ENCODE measurements at regions not wholly inside any gene's neighbourhood (a gene's known extent, or its start where the extent isn't known, plus 50 kb on each side); places are given as distances from the start of the nearest gene placed in this dataset.
"Not testable (repeated sequence)": the region's sequence is repeated elsewhere in the genome, so short reads cannot be mapped to it uniquely, and the experiment has no call there.

DNA sequence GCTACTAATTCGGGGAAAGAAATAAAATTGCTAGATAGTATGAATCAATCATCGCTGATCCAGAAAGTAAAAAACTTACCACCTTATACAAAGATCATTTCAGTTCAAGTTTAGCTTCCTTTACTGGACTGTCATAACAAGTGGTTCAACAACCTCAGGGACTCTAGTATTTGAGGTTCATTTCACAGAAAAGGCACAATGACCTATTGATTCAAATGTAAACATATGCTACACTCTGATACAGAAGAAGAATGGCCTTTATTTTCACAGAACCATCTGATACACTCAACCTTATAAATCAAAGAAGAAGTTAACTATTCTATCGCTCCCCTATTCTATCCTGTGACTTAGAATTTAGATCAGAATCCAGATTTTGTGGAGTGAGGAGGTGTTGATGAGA, 140.8 kb upstream of the EFCAB3 start:
- H3K36me3 ChIP-seq (ENCODE audit: control insufficient read depth in 1 of 2, insufficient read depth in 2 of 2, low read length in 2 of 2) = not testable (repeated sequence)

GRCh38 chr17:62238551-62239338, 141.6 kb upstream of the EFCAB3 start:
- H3K27me3 ChIP-seq (ENCODE audit: low read depth, low read length) = not testable (repeated sequence)

More for the DNA sequence above, 140.8 kb upstream of the EFCAB3 start:
- not testable (repeated sequence) for H3K4me1 ChIP-seq (ENCODE audit: control insufficient read depth in 1 of 2, insufficient read depth in 2 of 2, low read length in 2 of 2); H3K27me3 ChIP-seq (ENCODE audit: low read depth, low read length); H3K27ac ChIP-seq (ENCODE audit: low read length); H3K9me3 ChIP-seq (ENCODE audit: control insufficient read depth in 1 of 2, low read length in 2 of 2); H3K4me3 ChIP-seq (ENCODE audit: low read depth in 1 of 2, low read length in 2 of 2)

DNA sequence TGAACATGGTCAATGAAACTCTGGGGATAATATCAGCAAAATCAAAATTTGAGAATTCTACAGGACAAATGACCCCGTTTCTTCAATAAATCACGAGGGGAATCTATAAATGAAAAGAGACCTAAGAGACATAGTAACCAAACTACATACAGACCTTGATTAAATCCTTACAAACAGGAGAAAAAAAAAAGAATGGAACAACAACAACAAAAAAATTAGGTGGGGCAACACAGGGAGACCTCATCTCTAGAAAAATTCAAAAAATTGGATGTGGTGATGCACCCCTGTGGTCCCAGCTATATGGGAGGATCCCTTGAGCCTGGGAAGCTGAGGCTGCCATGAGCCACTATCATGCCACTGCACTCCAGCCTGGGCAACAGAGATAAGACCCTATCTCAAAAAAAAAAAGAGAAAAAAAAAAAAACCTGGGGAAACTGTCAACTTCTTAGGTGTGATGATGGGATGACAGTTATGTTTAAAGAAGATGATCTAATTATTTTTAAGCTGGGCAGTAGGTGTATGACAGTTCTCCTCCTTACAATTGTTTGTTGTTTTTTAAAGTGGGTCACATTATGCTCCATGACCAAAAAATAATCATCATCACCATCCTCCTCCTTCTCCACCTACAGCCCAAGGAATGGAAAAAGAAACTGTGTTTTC, 146.4 kb upstream of the EFCAB3 start:
- H3K9me3 ChIP-seq (ENCODE audit: control insufficient read depth in 1 of 2, low read length in 2 of 2); H3K27me3 ChIP-seq (ENCODE audit: low read depth, low read length); H3K4me3 ChIP-seq (ENCODE audit: low read depth in 1 of 2, low read length in 2 of 2); H3K27ac ChIP-seq (ENCODE audit: low read length); H3K36me3 ChIP-seq (ENCODE audit: control insufficient read depth in 1 of 2, insufficient read depth in 2 of 2, low read length in 2 of 2); H3K4me1 ChIP-seq (ENCODE audit: control insufficient read depth in 1 of 2, insufficient read depth in 2 of 2, low read length in 2 of 2): not testable (repeated sequence)

More at GRCh38 chr17:62238551-62239338, 141.6 kb upstream of the EFCAB3 start:
- H3K36me3 ChIP-seq (ENCODE audit: control insufficient read depth in 1 of 2, insufficient read depth in 2 of 2, low read length in 2 of 2); H3K9me3 ChIP-seq (ENCODE audit: control insufficient read depth in 1 of 2, low read length in 2 of 2); H3K4me1 ChIP-seq (ENCODE audit: control insufficient read depth in 1 of 2, insufficient read depth in 2 of 2, low read length in 2 of 2); H3K27ac ChIP-seq (ENCODE audit: low read length); H3K4me3 ChIP-seq (ENCODE audit: low read depth in 1 of 2, low read length in 2 of 2): not testable (repeated sequence)

DNA sequence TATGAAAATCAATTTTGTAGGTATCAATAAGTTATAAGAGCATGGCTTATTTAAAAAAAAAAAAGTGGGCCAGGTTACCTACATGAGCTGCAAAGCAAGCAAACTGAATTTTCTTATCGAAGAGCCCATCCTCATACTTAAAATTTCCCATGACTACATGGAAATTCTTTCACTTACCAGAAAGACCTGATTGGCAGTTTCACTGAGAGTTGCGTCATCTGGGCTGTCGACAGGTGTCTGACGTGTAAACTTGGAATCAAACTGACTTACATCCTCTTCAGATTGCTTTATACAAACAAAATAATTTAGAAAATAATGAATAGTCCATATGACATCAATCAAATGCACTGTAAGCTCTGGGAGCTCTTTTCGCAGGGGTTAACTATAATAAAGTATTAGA, 149.1 kb upstream of the EFCAB3 start:
- H3K36me3 ChIP-seq (ENCODE audit: control insufficient read depth in 1 of 2, insufficient read depth in 2 of 2, low read length in 2 of 2); H3K27me3 ChIP-seq (ENCODE audit: low read depth, low read length); H3K4me3 ChIP-seq (ENCODE audit: low read depth in 1 of 2, low read length in 2 of 2); H3K4me1 ChIP-seq (ENCODE audit: control insufficient read depth in 1 of 2, insufficient read depth in 2 of 2, low read length in 2 of 2); H3K9me3 ChIP-seq (ENCODE audit: control insufficient read depth in 1 of 2, low read length in 2 of 2); H3K27ac ChIP-seq (ENCODE audit: low read length): not testable (repeated sequence)

- not testable (repeated sequence) for H3K4me3 ChIP-seq (ENCODE audit: low read depth in 1 of 2, low read length in 2 of 2); H3K9me3 ChIP-seq (ENCODE audit: control insufficient read depth in 1 of 2, low read length in 2 of 2); H3K27ac ChIP-seq (ENCODE audit: low read length); H3K36me3 ChIP-seq (ENCODE audit: control insufficient read depth in 1 of 2, insufficient read depth in 2 of 2, low read length in 2 of 2); H3K27me3 ChIP-seq (ENCODE audit: low read depth, low read length); H3K4me1 ChIP-seq (ENCODE audit: control insufficient read depth in 1 of 2, insufficient read depth in 2 of 2, low read length in 2 of 2)
Observed at GRCh38 chr17:62226610-62227240, 153.6 kb upstream of the EFCAB3 start.

DNA sequence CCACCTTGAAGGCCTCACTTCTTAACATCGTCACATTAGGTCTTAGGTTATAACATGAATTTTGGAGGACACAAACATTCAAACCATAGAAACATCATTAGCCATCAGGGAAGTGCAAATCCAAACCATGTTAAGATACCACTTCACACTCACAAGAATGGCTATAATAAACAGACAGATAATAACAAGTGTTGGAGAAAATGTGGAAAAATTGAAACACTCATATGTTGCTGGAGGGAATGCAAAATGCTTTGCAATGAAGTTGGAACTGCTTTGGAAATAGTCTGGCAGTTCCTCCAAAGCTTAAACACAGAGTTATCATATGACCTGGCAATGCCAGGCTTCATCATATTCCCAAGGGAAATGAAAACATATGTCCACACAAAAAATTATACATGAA, 156.8 kb upstream of the EFCAB3 start:
- H3K27me3 ChIP-seq (ENCODE audit: low read depth, low read length); H3K27ac ChIP-seq (ENCODE audit: low read length); H3K9me3 ChIP-seq (ENCODE audit: control insufficient read depth in 1 of 2, low read length in 2 of 2); H3K4me1 ChIP-seq (ENCODE audit: control insufficient read depth in 1 of 2, insufficient read depth in 2 of 2, low read length in 2 of 2); H3K36me3 ChIP-seq (ENCODE audit: control insufficient read depth in 1 of 2, insufficient read depth in 2 of 2, low read length in 2 of 2); H3K4me3 ChIP-seq (ENCODE audit: low read depth in 1 of 2, low read length in 2 of 2): not testable (repeated sequence)

- Histone ChIP-seq H3K4me3 (ENCODE audit: low read depth in 1 of 2, low read length in 2 of 2) (no peak overlapping the region), H3K9me3 (ENCODE audit: control insufficient read depth in 1 of 2, low read length in 2 of 2) (peaks cover 0 to 2% of the 10 kb centered on the region in 2 donors), H3K27ac (ENCODE audit: low read length) (no peak overlapping the region), H3K4me1 (ENCODE audit: control insufficient read depth in 1 of 2, insufficient read depth in 2 of 2, low read length in 2 of 2) (no peaks in the 10 kb centered on the region), H3K27me3 (ENCODE audit: low read depth, low read length) (no peaks in the 10 kb centered on the region), H3K36me3 (ENCODE audit: control insufficient read depth in 1 of 2, insufficient read depth in 2 of 2, low read length in 2 of 2) (no peaks in the 10 kb centered on the region)
Observed at GRCh38 chr17:62219221-62219899, 154.3 kb upstream of the MED13 start.

- no peak overlapping the region for H3K27ac ChIP-seq (ENCODE audit: low read length)
- no peak overlapping the region for H3K4me3 ChIP-seq (ENCODE audit: low read depth in 1 of 2, low read length in 2 of 2)
- H3K4me1 ChIP-seq (ENCODE audit: control insufficient read depth in 1 of 2, insufficient read depth in 2 of 2, low read length in 2 of 2) = no peaks in the 10 kb centered on the region
- H3K36me3 ChIP-seq (ENCODE audit: control insufficient read depth in 1 of 2, insufficient read depth in 2 of 2, low read length in 2 of 2) = no peaks in the 10 kb centered on the region
- H3K27me3 ChIP-seq (ENCODE audit: low read depth, low read length) = no peaks in the 10 kb centered on the region
- H3K9me3 ChIP-seq (ENCODE audit: control insufficient read depth in 1 of 2, low read length in 2 of 2) = peaks cover 0 to 2% of the 10 kb centered on the region in 2 donors
Observed at GRCh38 chr17:62216847-62217246, 151.8 kb upstream of the MED13 start.

DNA sequence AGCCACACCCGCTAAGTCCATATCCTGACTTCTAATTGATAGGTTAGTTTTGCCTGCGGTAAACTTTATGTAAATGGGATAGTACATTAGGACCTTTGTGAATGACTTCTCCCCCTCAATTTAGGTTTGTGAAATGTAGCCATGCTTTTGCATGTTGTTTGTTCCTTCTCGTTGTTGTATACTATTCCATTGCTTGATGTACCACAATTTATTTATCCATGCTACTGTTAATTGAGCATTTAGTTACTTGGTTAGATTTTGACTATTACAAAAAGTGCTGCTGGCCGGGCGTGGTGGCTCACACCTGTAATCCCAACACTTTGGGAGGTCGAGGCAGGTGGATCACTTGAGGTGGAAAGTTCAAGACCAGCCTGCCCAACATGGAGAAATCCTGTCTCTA, 150.8 kb upstream of the MED13 start:
- not testable (repeated sequence) for H3K27me3 ChIP-seq (ENCODE audit: low read depth, low read length); H3K4me1 ChIP-seq (ENCODE audit: control insufficient read depth in 1 of 2, insufficient read depth in 2 of 2, low read length in 2 of 2); H3K4me3 ChIP-seq (ENCODE audit: low read depth in 1 of 2, low read length in 2 of 2); H3K36me3 ChIP-seq (ENCODE audit: control insufficient read depth in 1 of 2, insufficient read depth in 2 of 2, low read length in 2 of 2); H3K9me3 ChIP-seq (ENCODE audit: control insufficient read depth in 1 of 2, low read length in 2 of 2); H3K27ac ChIP-seq (ENCODE audit: low read length)

- no peak overlapping the region for H3K27ac ChIP-seq (ENCODE audit: low read length)
- H3K4me1 ChIP-seq (ENCODE audit: control insufficient read depth in 1 of 2, insufficient read depth in 2 of 2, low read length in 2 of 2) = no peaks in the 10 kb centered on the region
- H3K36me3 ChIP-seq (ENCODE audit: control insufficient read depth in 1 of 2, insufficient read depth in 2 of 2, low read length in 2 of 2) = no peaks in the 10 kb centered on the region
- no peaks in the 10 kb centered on the region for H3K27me3 ChIP-seq (ENCODE audit: low read depth, low read length)
- H3K9me3 ChIP-seq (ENCODE audit: control insufficient read depth in 1 of 2, low read length in 2 of 2) = no peaks in the 10 kb centered on the region
- no peak overlapping the region for H3K4me3 ChIP-seq (ENCODE audit: low read depth in 1 of 2, low read length in 2 of 2)
Observed at GRCh38 chr17:62206550-62206949, 141.5 kb upstream of the MED13 start.

GRCh38 chr17:62197156-62197555, 132.1 kb upstream of the MED13 start:
- H3K36me3 ChIP-seq (ENCODE audit: control insufficient read depth in 1 of 2, insufficient read depth in 2 of 2, low read length in 2 of 2); H3K4me3 ChIP-seq (ENCODE audit: low read depth in 1 of 2, low read length in 2 of 2); H3K27ac ChIP-seq (ENCODE audit: low read length); H3K27me3 ChIP-seq (ENCODE audit: low read depth, low read length); H3K4me1 ChIP-seq (ENCODE audit: control insufficient read depth in 1 of 2, insufficient read depth in 2 of 2, low read length in 2 of 2); H3K9me3 ChIP-seq (ENCODE audit: control insufficient read depth in 1 of 2, low read length in 2 of 2): not testable (repeated sequence)
